K562 (cell line): ENCODE measurements at regions not wholly inside any gene's neighbourhood (a gene's known extent, or its start where the extent isn't known, plus 50 kb on each side); places are given as distances from the start of the nearest gene placed in this dataset.

ENCODE experiments used
- CTCF ChIP-seq, 3 experiments: IDR thresholded peaks in 2 of 3; conservative IDR thresholded peaks in 1 of 3; 2 replicates each; pipeline ENCODE4 v1.5.1; 2011 to 2012; ENCODE audit warnings: low read length in 3 of 3, mild to moderate bottlenecking in 3 of 3, control low read depth in 2 of 3, improper control_type of control experiment in 1 of 3, inconsistent platforms in 1 of 3, low read depth in 1 of 3, mixed read lengths in 1 of 3, moderate library complexity in 1 of 3; ENCODE audit not compliant: insufficient read depth in 2 of 3
- EGR1 ChIP-seq: fragments of 450-650 bp; conservative IDR thresholded peaks from 2 replicates; pipeline ENCODE4 v1.6.1; 2017; ENCODE audit warnings: mild to moderate bottlenecking
- NCOR1 ChIP-seq: fragments of 450-650 bp; IDR thresholded peaks from 2 replicates; pipeline ENCODE4 v1.6.1; 2016; ENCODE audit warnings: mild to moderate bottlenecking, moderate library complexity
- PRPF4 ChIP-seq: fragments of 200-400 bp; formaldehyde crosslinking; IDR thresholded peaks from one replicate; pipeline ENCODE4 v1.6.1; 2017; ENCODE audit warnings: low read length, low read depth, mild to moderate bottlenecking; ENCODE audit not compliant: insufficient read depth, poor library complexity, severe bottlenecking
- ZNF12 ChIP-seq: sonication (generic); formaldehyde crosslinking; IDR thresholded peaks from 2 replicates; pipeline ENCODE4 v1.4.0; 2020; ENCODE audit warnings: mild to moderate bottlenecking, missing genetic modification reagents
- ZSCAN29 ChIP-seq: fragments of 450-650 bp; IDR thresholded peaks from 2 replicates; pipeline ENCODE4 v1.6.1; 2017
- TF ChIP-seq, protein P1 (sequence below): fragments of 150-350 bp; IDR thresholded peaks from 2 replicates; pipeline ENCODE4 v1.6.1; 2014; ENCODE audit warnings: low read depth, mild to moderate bottlenecking, low read length, borderline replicate concordance

- TF ChIP-seq NCOR1 (no peak), CTCF (IDR thresholded peaks at IDR 0.05 in 2 of 3, conservative IDR thresholded peaks at IDR 0.05 in 1 of 3; ENCODE audit: insufficient read depth in 2 of 3, low read depth in 1 of 3, low read length in 3 of 3) (no peak), PRPF4 (no peak), EGR1 (no peak), ZNF12 (CRISPR knock-in tag) (no peak), ZSCAN29 (no peak)
- TF ChIP-seq, protein P1, sequence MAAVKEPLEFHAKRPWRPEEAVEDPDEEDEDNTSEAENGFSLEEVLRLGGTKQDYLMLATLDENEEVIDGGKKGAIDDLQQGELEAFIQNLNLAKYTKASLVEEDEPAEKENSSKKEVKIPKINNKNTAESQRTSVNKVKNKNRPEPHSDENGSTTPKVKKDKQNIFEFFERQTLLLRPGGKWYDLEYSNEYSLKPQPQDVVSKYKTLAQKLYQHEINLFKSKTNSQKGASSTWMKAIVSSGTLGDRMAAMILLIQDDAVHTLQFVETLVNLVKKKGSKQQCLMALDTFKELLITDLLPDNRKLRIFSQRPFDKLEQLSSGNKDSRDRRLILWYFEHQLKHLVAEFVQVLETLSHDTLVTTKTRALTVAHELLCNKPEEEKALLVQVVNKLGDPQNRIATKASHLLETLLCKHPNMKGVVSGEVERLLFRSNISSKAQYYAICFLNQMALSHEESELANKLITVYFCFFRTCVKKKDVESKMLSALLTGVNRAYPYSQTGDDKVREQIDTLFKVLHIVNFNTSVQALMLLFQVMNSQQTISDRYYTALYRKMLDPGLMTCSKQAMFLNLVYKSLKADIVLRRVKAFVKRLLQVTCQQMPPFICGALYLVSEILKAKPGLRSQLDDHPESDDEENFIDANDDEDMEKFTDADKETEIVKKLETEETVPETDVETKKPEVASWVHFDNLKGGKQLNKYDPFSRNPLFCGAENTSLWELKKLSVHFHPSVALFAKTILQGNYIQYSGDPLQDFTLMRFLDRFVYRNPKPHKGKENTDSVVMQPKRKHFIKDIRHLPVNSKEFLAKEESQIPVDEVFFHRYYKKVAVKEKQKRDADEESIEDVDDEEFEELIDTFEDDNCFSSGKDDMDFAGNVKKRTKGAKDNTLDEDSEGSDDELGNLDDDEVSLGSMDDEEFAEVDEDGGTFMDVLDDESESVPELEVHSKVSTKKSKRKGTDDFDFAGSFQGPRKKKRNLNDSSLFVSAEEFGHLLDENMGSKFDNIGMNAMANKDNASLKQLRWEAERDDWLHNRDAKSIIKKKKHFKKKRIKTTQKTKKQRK: no peak
These were observed 955.1 kb downstream of the BRD1 start for GRCh38 chr22:48872271-48873190.
